Keratinocyte (primary cell): ENCODE measurements at regions not wholly inside any gene's neighbourhood (a gene's known extent, or its start where the extent isn't known, plus 50 kb on each side); places are given as distances from the start of the nearest gene placed in this dataset.

Experiments used
- CTCF ChIP-seq, 3 experiments: IDR thresholded peaks in 1 of 3; conservative IDR thresholded peaks in 1 of 3; optimal IDR thresholded peaks in 1 of 3; 2 replicates in 2 of 3; 3 replicates in 1 of 3; pipeline versions ENCODE3 to v1.5.1; 2011; ENCODE audit warnings: low read length in 3 of 3, mild to moderate bottlenecking in 3 of 3, moderate library complexity in 2 of 3, control low read depth in 1 of 3, inconsistent platforms in 1 of 3; ENCODE audit not compliant: insufficient read depth in 2 of 3; ENCODE audit errors: extremely low read depth in 1 of 3
- EZH2 ChIP-seq: IDR thresholded peaks from one replicate; pipeline ENCODE4 v1.6.1; 2012; ENCODE audit warnings: inconsistent platforms, mild to moderate bottlenecking, low read length, moderate library complexity

- TF ChIP-seq EZH2 (no peak), CTCF (optimal IDR thresholded peaks at IDR 0.05 in 1 of 3, IDR thresholded peaks at IDR 0.05 in 1 of 3, conservative IDR thresholded peaks at IDR 0.05 in 1 of 3; ENCODE audit: extremely low read depth in 1 of 3, insufficient read depth in 2 of 3, low read length in 3 of 3) (no peak)
These were observed 308.4 kb upstream of the ROBO2 start for GRCh38 chr3:76731471-76731870.
